ENCODE measurements at regions not wholly inside any gene's neighbourhood (a gene's known extent, or its start where the extent isn't known, plus 50 kb on each side); places are given as distances from the start of the nearest gene placed in this dataset.

DNA sequence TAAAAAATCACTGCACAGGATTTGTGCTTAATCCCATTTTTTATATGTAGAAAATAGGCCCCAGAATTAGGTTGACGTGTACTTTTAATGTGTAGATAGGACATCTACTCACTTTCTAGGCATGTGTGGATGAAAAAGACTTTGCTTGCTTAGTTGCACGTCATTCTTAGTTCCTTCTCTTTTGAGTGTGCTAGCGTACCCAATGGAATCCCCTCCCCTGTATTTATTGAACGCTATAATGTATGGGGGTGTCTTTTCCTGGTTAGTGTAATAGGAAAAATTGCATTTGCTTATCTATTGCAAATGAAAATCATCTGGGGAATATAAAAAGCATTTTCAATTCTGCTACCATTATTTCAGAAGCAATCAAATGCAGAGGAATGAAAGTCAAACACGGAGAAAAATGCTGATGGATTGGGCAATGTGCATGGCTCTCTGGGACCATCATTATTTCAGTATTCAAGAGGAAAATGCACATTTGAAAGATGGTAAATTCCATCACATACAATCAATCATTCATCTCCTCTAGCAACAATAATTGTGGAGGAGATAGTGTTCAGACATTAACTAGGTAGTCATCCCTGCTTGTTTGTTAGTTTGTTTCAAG is 277.0 kb upstream of the B3GALT2 start:
- TF ChIP-seq, protein P1, sequence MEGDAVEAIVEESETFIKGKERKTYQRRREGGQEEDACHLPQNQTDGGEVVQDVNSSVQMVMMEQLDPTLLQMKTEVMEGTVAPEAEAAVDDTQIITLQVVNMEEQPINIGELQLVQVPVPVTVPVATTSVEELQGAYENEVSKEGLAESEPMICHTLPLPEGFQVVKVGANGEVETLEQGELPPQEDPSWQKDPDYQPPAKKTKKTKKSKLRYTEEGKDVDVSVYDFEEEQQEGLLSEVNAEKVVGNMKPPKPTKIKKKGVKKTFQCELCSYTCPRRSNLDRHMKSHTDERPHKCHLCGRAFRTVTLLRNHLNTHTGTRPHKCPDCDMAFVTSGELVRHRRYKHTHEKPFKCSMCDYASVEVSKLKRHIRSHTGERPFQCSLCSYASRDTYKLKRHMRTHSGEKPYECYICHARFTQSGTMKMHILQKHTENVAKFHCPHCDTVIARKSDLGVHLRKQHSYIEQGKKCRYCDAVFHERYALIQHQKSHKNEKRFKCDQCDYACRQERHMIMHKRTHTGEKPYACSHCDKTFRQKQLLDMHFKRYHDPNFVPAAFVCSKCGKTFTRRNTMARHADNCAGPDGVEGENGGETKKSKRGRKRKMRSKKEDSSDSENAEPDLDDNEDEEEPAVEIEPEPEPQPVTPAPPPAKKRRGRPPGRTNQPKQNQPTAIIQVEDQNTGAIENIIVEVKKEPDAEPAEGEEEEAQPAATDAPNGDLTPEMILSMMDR (IDR thresholded peaks at IDR 0.05) = no peak
- no peak for TF ChIP-seq EZH2 (IDR thresholded peaks at IDR 0.05)

Data from neural progenitor cell (in vitro differentiated cells).